Glomerular endothelial cell (primary cell): ENCODE measurements at regions not wholly inside any gene's neighbourhood (a gene's known extent, or its start where the extent isn't known, plus 50 kb on each side); places are given as distances from the start of the nearest gene placed in this dataset.

Experiments used
- DNase-seq: peaks from one replicate; pipeline ENCODE4 v3.0.0-alpha.2; 2011; ENCODE audit warnings: low read depth, low spot score; ENCODE audit errors: extremely low read depth

DNA sequence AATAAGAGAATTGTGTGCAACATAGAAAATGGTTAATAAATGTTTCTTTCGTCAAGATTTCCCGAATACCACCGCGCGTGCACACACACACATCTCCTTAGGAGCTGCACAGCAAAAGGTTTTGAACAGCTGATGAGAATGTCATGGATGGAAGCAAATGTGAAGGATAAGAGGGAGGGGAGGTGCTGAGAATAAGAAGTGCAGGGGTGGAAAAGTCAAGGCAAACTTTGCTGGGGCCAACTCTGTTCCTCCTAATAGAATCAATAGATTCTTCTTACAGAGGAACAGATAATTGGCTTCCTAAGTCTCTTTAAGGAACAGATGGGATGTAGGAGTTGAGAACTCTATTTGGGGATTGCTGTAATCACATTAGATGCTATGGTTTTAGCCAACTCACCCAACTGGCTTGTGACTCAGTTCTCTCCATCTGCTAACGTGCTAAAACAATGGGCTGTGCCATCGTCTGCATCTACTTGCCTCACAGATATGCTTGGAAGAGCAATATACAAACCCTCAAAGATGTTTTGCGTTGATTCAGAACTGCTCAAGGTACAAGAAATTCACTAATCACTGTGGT lies 408.2 kb upstream of the CELF2 start:
- no peak for DNase-seq

- DNase-seq = no peak
Measured at GRCh38 chr10:10610171-10610570, 407.5 kb upstream of the CELF2 start.

GRCh38 chr10:10612151-10612550 lies 405.5 kb upstream of the CELF2 start:
- no peak for DNase-seq

DNA sequence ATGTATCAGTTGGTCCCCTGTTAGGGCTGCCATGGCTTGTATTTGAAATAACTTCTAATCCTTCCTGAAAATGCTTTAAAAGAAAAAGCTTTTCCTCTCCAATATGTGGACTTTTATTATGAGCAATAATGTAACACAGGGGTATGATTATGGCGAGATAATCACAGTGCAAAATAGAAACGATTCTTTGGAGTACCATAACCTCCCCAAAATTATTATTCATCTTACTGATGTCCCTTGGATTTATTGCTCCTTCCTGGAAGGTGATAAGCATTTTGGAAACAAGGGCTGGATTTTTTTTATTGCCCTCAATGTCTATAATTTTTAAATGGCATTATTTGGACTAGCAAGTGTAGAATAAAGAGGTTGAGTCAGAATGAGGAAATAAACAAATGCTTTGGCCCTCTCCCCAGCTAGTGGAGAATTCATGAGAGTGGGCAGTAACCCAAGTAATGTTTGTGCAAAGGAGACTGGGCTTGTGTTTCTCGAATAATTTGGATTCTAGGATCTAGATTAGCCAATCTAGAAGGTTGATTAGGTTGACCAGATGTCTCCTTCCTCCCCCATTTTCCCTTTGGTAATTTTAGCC lies 403.9 kb upstream of the CELF2 start:
- no peak for DNase-seq

DNA sequence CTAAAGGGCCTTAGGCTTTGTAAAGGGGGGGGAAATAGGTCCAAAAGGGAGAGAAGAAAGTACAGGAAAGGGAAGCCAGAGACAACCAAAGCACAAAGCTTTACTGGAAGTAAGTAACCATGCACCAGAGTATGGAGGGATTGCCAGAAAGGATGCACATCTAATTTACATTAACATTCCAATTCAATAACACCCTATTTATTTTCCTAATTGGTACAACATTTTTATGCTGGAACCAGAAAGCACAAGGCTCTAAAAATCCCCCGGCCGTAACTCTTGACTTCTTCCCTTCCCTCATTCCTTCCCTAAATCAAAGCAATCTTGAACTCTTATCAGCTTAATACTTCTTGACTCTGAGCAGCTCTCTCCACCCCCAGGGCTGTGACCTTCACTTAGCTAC lies 400.0 kb upstream of the CELF2 start:
- no peak for DNase-seq

GRCh38 chr10:10618139-10618538 lies 399.5 kb upstream of the CELF2 start:
- DNase-seq = no peak

DNA sequence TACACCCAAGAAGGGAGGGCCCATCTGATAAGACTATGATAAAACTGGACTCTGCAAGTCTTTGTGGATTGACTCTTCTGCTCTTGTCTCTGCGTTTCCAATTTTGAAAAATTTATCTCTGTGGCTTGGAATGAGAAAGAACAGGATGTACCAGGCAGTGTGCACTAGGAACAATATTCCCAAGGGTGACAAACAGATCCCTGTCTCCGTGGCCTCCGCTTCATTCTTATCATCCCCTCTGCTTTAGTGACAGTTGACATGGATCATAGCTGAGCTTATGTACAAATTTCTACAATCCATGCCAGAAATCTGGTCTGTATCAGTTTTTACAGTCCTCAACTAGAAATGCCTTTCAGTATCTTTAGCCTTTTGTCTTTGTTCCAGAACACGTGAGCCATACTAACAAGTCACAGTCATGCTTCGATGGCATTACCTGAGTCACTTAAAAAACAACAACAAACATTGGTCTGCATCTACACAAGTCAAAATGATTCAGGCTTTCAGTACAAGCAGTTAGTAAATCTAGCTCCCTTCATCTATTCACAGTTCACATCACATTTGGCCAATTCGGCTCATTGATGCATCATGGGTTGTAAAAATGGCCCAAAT lies 393.6 kb upstream of the CELF2 start:
- DNase-seq = no peak

DNA sequence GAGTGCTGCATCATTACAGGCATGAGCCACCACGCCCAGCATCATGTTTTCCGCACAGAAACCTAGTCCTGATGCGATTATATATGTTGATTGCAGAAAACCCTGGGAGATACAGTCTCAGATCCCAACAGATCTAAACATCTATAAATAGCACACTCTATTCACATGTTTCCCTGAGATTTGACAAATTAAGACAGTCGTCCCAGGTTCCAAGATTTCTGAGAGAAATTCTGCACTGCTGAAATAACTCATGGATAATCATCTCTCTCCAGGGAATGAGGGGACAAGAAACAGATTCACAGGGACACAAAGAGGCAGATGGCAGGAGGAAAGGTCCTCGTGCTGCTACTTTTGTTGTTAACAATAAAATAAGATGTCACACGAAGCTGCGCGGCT lies 393.1 kb upstream of the CELF2 start:
- no peak for DNase-seq

GRCh38 chr10:10625491-10625890 lies 392.2 kb upstream of the CELF2 start:
- DNase-seq = no peak

- DNase-seq = no peak
Measured at GRCh38 chr10:10626734-10627133, 390.9 kb upstream of the CELF2 start.

DNA sequence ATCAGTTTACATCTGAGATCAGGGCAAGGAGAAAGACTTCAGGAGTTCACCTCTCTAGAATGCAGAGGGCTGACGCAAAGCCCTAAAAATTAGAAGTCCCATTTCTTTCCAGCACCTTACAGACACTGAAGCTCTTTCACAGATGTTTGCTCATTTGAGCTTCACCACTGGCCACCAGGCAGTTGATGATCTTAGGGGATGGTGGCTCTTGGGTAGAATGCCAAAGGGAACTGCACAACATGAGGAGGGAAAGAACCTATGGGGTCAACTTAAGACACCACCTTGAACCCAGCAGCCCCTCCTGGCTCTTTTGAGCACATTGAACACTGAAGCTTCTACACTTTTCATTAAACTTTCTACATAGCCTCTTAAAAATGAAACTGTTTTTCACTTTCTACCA lies 390.3 kb upstream of the CELF2 start:
- no peak for DNase-seq

GRCh38 chr10:10629512-10629911 lies 388.2 kb upstream of the CELF2 start:
- DNase-seq = no peak

DNA sequence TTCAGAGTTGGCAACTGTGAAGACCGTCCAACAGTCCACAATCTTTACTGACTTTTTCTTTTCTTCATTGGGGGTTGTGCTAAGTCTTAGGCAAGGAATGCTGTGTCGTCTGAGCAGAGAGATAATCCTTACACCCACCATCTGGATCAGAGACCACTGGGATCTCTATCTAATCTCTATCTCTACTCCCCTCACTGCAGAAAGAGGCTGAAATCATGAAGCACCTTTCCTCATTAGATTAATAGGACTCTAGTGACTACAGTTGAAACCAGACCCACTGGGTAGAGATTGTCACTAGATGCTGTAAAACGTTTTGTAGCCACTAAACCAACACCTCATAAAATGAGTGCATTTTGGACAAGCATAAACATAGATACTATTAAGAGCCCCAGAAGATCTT lies 387.4 kb upstream of the CELF2 start:
- DNase-seq = no peak

DNA sequence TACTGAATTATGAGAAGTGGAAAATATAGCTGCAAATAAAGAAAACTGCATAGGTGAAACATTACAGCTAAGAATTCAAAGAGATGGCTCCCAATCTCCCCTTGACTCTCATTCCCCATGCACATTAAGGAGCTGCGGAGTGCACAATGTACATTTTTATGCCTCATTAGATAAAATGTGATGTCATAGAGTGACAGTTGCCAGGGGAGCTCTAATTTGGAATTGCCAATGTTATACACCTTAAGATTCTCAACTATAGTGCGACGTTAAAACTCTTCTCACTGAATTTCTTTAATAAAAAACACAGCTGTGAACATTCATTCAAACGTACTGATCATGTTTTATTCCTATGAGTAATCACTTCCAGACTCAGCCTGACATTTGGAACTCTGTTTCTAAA lies 386.9 kb upstream of the CELF2 start:
- DNase-seq = no peak

DNA sequence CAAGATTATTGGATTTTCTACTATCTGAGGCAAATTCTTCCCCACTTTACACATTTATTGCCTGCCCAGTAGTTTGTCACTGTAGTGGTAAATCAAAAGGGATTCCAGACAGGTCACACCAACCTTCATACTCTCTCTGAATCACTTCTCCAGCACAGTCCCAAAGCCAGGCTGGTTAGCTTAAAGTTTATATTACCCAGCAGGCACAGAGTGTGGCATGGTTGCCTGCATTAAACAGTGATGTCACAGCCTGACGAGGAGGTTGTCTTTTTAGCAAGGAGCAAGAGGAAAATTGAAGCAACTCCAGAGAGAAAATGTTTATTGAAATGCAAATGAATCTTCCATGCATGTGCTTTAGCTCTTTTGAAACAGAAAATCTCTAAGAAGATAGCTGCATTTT lies 375.5 kb upstream of the CELF2 start:
- no peak for DNase-seq

GRCh38 chr10:10642751-10643150 lies 374.9 kb upstream of the CELF2 start:
- no peak for DNase-seq

DNA sequence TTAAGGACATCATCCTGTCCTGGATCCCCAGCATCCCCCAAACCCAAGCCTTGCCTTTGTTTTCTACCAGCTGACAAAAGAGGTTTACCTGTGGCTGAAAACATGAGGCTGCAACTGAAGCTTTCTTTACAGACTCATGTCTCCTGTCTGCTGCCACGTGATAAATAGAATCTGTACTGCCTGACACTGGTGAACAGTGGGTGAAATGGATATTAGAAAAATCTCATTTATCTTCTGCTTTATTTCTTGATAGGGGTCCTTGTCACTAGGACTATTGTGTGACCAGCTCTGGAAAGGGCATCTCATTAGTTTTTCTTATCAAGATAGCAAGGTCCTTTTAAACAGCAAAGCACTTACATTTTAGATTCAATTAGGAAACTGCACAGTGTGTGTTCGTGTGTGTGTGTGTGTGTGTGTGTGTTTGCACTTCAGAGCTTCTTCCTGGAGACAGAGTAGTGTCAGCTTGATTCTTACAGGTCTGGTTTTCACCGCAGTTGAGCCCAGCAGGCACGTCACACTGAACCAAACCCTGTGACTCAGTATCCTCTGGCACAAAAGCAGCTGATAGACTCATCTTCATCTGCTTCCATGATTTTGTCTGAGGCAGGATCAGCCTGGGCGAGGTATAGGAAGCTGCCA lies 373.5 kb upstream of the CELF2 start:
- no peak for DNase-seq

DNA sequence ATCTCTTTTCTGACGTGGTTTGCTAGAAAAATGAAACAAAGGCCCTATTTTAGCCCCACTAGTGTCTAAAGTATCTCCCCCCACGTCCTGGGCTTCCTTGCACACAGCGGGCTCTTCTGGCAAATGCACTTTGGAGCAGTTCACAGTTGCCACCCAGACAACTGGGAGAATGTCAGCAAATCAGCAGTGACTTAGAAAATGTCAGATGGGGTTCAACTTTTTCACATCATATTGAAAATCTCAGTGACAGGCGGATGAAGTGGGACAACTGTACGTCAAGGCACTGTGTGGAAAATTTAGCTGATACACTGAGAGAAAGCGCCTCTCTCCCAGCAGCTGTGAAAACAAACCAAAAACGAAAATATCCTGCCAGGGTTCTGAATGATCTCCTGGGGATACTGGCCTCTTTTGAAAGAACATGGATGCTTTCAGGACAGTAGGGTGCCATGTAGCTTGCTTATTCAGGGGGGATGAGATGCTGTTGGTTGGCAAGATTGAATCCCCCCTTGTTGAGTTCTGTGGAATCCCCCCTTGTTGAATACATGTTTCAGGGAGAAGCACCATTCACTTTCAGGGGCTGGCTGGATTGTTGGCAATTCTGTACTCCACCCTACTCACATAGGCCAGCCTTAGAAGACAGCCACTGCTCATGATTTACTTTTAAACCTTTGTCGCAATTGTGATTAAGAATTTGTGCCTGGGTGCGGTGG lies 372.8 kb upstream of the CELF2 start:
- no peak for DNase-seq

- no peak for DNase-seq
Measured at GRCh38 chr10:10647331-10647730, 370.3 kb upstream of the CELF2 start.

DNA sequence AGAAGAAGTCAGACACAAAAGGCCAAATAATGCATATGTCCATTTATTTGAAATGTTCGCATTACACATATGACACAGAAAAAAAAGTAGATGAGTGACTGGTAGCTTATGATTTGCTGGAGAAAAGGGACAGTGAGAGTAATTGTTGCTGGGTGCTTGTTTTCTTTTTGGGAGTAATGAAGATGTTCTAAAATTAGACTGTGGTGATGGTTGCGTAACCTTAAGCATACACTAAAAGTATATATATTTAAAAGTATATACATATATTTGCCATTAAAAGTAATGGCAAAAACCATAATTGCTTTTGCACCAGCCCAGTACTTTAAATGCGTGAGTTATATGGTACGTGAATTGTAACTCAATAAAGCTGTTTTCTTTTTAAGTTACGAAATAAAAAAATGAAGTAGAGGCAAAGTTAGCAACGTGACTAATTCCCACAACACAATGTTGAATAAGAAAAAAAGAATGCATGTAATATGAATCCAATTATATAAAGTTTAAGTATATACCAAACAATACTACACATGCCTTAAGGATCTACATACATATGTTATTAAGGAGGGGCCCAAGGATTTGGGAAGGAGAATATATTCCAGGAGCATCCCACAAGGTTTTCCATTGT lies 360.4 kb upstream of the CELF2 start:
- no peak for DNase-seq

DNA sequence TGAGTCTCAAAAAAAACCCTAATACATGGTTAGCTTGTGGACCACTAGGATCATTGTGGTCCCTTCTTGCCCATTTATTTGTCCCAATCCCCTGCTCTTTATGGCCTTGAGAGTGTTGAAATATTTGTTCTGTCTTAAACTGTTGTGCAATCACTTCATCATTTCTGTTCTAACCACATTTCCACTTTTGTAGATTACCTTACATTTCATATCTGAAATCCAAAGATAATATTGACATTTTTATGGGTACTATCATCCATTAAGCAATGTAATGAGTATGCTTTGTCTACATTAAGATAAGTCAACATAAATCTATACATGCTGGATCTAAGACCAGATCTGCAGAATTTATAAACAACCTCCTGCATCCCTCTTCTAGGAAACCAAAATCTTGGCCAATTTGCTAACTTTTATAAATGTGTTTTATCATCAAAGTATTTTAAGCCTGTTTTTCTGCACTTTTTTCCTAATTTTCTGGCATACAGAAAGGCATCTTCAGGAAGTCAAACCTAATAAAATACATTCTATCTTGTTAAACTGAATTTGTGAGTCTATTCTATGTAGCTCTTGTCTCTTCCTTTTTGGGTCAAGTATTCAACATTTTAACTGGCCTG lies 359.4 kb upstream of the CELF2 start:
- DNase-seq = no peak
